HG02938 (cell line): ENCODE measurements at regions not wholly inside any gene's neighbourhood (a gene's known extent, or its start where the extent isn't known, plus 50 kb on each side); places are given as distances from the start of the nearest gene placed in this dataset.
A peak's percentile ranks its signal among the peaks of the same experiment; 100 is the strongest.
"Not testable (repeated sequence)": the region's sequence is repeated elsewhere in the genome, so short reads cannot be mapped to it uniquely, and the experiment has no call there.

Source experiments
- ATAC-seq: cut with Tn5 transposase; IDR thresholded peaks from one replicate; pipeline ENCODE4 v1.9.1; 2021; ENCODE audit warnings: mild to moderate bottlenecking, moderate library complexity; ENCODE audit not compliant: unreplicated experiment

GRCh38 chr2:131584380-131584779 lies 56.7 kb downstream of the CCDC74A start:
- no peak for ATAC-seq

DNA sequence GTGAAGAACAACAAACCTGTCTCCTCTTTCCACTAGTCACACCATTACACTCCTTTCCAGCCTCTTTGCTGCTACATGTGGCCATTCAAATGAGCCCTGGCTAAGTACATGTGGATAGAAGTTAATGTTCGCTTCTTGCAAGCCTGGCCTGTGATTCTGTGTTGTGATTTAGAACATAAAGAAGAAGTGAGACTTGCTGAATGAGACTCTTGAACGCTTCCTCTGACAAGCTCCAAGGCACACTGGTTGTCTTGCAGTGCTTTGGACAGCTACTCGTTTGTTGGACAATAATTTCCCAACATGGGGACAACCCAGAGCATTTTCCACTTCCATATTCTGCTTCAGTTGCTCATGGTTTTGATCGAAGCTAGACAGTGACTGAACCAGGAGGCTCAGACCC lies 57.3 kb downstream of the CCDC74A start:
- peak; percentile 74 for ATAC-seq

GRCh38 chr2:131588152-131588873 lies 60.6 kb downstream of the CCDC74A start:
- peak; percentile 66 for ATAC-seq

DNA sequence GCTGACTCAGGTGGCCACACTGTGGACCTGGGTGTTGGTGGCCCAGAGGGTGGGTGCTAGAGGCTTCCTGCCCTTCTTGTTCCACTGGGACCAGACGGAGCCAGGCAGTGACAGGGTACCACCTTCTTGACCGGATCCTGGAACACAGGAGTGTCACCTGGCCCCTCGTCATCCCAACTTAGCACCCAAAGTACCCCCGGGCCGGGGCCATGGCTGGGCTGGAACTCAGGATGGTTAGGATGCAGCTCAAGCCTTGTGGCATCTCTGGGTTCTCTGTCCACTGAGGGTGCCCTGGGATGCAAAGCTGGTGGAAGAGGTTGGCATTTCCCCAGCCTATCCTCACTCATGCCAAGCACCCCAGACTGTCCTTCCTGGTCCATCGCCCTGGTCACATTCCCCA lies 61.4 kb downstream of the CCDC74A start:
- ATAC-seq = not testable (repeated sequence)

GRCh38 chr2:131590366-131590765 lies 62.7 kb downstream of the CCDC74A start:
- no peak for ATAC-seq

DNA sequence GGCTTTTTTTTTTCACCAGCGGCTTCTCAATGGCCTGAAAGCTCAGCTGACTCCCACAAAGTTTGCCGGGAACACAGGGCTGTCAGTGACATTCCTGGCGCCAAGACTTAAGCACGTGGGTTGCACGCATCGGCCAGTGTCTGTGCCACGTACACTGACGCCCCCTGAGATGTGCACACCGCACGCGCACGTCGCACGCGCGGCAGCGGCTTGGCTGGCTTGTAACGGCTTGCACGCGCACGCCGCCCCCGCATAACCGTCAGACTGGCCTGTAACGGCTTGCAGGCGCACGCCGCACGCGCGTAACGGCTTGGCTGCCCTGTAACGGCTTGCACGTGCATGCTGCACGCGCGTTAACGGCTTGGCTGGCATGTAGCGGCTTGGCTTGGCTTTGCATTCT lies 63.2 kb downstream of the CCDC74A start:
- no peak for ATAC-seq

DNA sequence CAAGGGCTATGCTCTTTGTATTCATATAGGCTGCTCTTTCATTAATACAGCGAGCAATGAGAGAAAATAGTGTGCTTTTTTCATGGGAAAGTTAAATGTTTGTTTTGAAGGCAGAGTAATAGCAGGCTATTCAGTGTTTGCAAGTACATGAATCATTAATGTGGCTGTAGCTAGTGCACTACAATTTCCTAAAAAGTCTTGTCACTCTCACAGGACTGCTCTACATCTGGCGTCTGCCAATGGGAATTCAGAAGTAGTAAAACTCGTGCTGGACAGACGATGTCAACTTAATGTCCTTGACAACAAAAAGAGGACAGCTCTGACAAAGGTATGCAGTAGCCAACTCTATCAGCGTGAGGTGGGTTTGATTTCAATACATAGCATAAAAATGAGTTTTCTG lies 68.9 kb downstream of the CCDC74A start:
- ATAC-seq = not testable (repeated sequence)

DNA sequence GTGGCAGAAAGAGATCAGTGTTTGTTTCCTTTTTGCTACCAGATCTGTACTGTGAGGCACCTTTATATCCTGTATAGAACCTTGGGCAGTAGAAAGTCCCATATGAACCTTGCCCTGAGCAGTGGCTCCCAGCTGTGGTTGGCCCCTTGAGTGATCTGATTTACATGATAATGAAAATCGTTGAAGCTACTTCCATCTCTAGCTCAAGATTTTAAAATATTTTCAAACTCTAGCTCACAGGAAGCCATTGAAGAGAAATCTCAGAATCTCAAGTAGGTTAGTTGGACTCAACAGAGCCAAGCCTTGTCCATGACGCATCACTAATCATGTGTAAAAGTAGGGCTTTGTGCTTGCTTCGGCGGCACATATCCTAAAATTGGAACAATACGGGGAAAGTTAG lies 74.8 kb downstream of the CCDC74A start:
- ATAC-seq = not testable (repeated sequence)

GRCh38 chr2:131604652-131605051 lies 77.0 kb downstream of the CCDC74A start:
- not testable (repeated sequence) for ATAC-seq

GRCh38 chr2:131606366-131606765 lies 78.7 kb downstream of the CCDC74A start:
- ATAC-seq = not testable (repeated sequence)

DNA sequence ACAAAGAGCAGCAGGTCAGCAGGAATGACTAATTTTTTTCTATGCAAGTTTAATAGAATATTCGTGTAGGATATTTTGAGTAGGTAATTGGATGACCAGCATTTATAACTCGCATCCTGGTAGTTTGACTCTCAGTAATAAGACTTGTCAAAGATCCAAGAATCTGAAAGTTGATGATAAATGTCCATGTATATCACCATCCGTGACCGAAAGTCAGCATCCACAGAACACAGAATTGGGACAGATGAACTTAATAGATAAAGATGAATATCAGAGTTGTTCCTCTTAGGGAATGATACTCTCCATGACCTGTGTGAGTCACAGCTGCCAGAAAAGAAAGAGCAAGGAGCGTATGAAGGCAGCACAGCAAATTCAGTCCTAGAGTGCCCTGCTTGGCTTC lies 79.4 kb downstream of the CCDC74A start:
- ATAC-seq = not testable (repeated sequence)

DNA sequence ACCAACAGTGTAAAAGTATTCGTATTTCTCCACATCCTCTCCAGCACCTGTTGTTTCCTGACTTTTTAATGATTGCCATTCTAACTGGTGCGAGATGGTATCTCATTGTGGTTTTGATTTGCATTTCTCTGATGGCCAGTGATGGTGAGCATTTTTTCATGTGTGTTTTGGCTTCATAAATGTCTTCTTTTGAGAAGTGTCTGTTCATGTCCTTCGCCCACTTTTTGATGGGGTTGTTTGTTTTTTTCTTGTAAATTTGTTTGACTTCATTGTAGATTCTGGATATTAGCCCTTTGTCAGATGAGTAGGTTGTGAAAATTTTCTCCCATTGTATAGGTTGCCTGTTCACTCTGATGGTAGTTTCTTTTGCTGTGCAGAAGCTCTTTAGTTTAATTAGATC lies 86.9 kb downstream of the CCDC74A start:
- ATAC-seq = not testable (repeated sequence)

GRCh38 chr2:131618320-131618719 lies 90.6 kb downstream of the CCDC74A start:
- ATAC-seq = not testable (repeated sequence)

DNA sequence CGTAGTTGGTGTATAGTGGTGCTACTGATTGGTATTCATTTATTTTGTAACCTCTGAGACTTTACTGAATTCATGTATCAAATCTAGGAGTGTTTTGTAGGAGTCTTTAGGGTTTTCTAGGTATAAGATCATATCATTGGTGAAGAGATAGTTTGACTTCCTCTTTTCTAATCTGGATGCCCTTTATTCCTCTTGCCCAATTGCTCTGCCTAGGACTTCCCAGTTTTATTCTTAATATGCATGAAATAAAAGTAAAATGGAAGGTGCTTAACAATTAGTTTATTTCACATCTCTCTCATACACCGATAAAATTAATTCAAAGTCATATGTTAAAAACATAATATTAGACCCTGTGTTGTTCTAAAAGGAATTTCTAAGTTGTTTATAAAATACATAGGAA lies 95.2 kb downstream of the CCDC74A start:
- not testable (repeated sequence) for ATAC-seq

DNA sequence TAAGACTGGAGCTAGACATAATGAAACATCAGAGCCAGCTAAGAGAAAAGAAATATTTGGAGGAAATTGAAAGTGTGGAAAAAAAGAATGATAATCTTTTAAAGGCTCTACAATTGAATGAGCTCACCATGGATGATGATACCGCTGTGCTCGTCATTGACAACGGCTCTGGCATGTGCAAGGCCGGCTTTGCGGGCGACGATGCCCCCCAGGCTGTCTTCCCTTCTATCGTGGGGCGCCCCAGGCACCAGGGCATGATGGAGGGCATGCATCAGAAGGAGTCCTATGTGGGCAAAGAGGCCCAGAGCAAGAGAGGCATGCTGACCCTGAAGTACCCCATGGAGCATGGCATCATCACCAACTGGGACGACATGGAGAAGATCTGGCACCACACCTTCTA lies 98.3 kb downstream of the CCDC74A start:
- not testable (repeated sequence) for ATAC-seq

- ATAC-seq = not testable (repeated sequence)
Measured at GRCh38 chr2:131626565-131626964, 98.9 kb downstream of the CCDC74A start.

DNA sequence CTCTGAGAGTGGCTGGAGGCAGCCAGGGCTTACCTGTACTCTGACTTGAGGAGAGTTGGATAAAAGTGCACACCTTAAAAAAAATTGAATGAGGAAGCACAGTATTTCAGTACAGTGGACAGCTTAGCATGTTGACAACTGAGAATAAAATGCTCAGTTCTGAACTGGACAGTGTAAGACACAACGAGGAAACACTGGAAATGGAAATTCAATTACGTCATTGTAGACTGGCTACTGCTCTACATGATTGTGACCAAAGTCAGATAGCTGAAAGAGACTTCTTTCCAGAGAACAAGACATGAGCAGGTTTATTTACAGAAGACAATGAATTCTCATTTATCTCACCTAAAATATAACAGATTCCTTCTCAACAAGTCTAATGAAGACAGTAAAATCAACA lies 100.1 kb downstream of the CCDC74A start:
- not testable (repeated sequence) for ATAC-seq

DNA sequence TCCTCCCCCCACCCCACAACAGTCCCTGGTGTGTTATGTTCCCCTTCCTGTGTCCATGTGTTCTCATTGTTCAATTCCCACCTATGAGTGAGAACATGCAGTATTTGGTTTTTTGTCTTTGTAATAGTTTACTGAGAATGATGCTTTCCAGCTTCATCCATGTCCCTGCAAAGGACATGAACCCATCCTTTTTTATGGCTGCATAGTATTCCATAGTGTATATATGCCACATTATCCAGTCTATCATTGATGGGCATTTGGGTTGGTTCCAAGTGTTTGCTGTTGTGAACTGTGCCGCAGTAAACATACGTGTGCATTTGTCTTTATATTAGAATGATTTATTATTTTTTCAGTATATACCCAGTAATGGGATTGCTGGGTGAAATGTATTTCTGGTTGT lies 104.0 kb downstream of the CCDC74A start:
- not testable (repeated sequence) for ATAC-seq

DNA sequence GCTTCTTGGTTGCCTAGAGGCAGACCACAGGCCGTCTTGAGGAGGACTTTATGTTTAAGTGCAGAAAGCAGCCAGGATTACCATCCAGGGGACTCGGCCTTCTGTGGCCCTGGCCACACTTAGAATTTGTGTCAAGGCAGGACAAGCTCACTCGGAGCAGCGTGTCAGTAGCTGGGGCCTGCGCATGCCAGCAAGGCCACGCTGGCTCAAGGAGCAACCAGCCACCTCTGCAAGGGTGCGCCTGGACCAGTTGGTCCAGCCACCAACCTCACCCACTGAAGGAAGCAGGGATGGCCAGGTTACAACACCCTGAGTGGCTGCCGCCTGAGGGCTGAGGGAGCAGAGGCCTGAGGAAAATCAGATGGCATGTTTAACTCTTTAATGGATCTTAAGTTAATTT lies 105.7 kb downstream of the CCDC74A start:
- ATAC-seq = not testable (repeated sequence)

DNA sequence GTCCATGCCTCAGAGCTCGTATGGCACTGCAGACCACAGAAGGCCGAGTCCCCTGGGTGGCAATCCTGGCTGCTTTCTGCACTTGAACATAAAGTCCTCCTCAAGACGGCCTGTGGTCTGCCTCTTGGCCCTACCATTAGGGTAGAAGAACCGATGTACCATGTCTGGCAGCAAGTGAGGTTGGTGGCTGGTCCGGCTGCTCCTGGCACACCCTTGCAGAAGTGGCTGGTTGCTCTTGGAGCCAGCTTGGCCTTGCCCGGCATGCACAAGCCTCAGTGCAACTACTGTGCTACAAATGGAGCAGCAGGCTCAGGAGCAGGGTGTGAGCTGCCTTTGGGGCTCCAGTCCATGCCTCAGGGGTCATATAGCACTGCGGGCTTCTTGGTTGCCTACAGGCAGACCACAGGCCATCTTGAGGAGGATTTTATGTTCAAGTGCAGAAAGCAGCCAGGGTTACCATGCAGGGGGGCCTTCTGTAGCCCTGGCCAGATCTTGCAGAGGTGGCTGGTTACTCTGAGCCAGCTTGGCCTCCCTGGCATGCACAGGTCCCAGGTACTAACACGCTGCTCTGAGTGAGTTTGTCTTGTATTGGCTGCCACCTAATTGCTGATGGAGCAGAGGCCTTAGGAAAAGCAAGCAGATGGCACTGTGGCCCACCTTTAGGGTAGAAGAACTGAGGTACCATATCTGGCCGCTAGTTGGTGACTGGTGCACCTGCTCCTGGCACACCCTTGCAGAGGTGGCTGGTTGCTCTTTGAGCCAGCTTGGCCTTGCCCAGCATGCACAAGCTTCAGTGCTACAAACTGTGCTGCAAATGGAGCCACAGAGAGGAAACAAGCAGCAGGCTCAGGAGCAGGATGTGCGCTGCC lies 106.4 kb downstream of the CCDC74A start:
- ATAC-seq = not testable (repeated sequence)

DNA sequence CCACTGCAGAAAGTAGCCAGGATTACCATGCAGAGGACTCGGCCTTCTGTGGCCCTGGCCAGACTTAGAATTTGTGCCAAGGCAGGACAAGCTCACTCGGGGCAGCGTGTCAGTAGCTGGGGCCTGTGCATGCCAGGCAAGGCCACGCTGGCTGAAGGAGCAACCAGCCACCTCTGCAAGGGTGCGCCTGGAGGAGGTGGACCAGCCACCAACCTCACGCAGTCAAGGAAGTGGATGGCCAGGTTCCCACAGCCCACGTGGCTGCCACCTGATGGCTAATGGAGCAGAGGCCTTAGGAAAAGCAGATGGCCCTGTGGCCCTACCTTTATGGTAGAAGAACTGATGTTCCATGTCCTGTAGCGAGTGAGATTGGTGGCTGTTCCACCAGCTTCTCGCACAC lies 107.9 kb downstream of the CCDC74A start:
- ATAC-seq = no peak
